Ureter (tissue), 1 donor: ENCODE measurements at regions not wholly inside any gene's neighbourhood (a gene's known extent, or its start where the extent isn't known, plus 50 kb on each side); places are given as distances from the start of the nearest gene placed in this dataset.
"Not testable (repeated sequence)": the region's sequence is repeated elsewhere in the genome, so short reads cannot be mapped to it uniquely, and the experiment has no call there.

Experiments used
- DNase-seq: peaks from one replicate; pipeline ENCODE4 v3.0.0-alpha.2; 2020; ENCODE audit warnings: low spot score
- donor health status: DM: yes; HTN: yes; CAD: no.

DNA sequence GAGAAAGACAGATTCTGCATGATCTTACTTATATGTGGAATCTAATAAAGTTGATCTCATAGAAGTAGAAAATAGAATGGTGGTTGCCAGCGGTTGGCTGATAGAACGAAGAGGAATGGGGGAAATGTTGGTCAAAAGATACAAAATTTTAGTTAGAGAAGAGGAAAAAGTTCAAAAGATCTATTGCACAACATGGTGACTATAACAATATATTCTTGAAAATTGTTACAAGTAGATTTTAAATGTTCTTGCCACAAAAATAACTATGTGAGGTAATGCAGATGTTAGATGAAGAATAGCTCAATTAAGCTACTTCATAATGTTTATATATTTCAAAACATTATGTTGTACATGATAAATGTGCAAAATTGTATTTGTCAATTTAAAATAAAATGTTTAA lies 112.3 kb upstream of the SMIM30 start:
- no peak for DNase-seq

DNA sequence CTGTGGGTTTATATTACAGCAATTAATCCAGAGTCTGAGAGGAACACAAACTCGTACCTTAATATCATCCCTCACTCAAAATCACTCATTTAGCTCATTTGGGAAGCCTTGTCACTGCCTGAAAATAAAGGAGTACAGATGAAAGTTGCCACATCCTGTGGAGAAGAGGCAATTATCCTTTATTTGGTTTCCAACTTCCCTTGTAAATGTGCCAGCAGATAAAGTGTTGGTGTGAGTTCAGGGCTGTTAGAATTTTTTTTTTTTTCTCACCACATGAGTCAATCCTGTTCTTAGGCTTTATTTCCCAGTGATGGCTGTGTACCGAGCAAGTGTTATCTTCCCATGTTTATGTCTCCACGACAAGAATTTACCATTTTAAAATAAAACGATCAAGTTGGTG lies 99.0 kb upstream of the SMIM30 start:
- DNase-seq = no peak

DNA sequence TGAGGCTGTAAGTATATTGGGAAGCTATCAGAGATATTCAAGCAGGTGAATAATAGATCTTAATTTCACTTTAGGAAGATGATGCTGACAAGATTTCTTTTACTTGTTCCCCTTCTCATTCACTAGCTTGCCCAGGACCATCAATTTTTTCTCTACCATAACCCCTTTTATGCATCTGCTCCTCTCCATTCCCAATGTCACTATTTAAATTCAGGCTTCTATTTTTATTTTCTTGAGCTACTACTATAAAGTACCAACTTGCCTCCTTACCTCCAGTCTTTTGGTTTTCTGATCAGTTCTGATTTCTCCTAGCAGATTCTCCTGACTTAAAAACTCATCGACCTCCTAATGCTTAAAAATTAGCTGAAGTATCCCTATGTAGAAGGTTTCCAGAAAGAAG lies 97.7 kb upstream of the SMIM30 start:
- DNase-seq = no peak

DNA sequence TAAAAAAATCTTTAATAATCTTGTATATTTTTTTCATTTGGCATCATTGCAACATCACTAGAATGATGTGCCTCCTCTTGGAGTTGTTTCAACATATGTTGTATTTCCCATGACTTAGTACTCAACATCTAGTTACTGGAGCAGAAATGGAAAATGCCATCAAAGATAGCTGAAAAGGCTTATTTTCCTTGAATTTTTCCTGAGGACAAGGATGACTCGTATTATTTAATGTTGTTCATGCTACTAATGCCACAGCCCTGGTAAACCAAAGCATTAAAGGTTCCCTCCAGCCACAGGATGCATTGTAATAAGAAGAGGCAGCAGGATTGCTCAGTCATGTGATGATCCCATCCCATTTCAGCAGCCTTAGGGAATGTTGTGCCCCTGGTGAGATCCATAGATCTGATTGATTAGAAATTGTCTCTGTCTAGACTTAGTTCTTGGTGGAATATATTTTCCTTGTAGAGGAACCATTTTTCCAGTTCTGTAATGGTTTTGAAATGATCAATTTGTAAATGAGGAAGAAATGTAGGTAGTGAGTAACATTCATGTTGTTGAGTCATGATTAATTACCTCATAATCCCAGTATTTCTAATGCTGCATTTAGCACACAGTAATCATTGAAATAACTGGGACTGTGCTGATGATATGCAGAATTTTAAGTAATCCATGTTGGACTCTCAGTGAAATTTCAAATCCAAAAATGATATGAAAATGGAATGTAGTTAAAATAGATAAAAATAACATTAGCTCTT lies 91.3 kb upstream of the SMIM30 start:
- no peak for DNase-seq

DNA sequence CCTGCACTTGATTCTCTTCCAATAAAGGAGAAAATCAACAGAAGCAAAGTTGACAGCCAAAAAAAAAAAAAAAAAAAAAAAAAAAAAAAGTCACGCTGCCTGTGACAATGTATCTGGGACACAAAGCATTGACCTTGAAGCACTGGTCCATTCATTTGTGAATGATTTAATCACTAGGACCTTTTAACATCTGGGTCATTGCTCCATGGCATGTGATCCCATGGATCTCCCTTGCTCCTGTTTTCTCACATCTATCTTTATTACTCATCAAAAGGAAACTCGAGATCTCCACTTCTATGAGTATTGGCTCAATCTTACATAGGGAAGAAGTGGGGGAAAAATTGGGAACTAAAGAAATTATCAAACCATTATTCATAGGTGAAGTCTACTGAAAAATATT lies 89.6 kb upstream of the SMIM30 start:
- DNase-seq = no peak

DNA sequence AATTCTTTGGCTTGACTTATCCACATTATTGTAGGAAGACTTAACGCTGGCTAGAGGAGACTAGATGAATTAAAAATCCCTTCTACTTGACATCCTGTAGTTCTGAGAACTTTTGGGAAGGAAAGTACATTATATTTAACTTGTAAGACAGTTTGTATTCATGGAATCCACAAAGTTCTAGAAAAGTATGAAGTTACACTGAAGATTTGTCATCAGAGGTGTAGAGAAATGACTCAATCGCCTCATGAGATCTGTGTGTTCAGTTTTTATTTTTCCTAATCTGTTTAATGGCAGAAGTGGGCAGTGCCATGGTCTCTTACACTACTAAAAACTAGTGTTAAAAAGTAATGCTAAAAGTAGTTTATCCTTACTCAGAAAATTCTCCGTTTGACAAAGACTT lies 89.1 kb upstream of the SMIM30 start:
- no peak for DNase-seq

DNA sequence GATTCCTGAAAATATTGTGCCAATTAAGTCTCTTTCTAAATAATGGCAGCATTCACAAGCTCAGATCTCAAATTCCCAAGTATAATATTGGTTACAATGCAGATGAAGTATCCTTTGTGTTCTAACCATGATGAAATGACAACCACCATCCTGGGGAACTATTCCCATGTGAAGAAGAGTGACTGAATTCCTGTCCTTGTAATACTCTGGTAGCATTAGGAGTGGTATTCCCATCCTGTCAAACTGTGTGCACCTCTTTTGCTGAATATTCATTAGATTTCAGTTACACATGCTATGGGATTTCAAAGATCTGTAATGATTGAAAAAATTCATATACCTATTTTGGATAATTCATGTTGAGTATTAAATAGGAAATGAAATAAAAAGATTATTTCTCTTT lies 86.1 kb upstream of the SMIM30 start:
- DNase-seq = no peak

DNA sequence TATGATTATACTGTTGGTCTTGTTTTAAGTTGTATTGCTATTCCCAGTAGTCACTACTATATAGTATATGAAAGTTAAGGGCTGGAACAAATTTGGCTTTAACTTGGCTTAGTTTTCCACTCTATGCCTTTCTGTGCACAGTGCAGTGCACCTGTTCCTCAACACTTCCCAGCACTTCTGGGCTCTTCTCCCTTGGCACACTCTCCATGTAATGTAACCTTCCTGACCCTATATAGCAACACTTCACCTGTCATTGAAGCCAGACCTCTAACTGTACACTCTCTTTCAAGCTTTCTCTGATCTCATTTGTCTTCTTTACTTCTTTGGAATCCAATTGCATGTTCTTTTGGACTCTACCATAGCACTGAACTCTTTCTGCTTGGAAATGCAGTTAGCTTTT lies 83.9 kb upstream of the SMIM30 start:
- no peak for DNase-seq

DNA sequence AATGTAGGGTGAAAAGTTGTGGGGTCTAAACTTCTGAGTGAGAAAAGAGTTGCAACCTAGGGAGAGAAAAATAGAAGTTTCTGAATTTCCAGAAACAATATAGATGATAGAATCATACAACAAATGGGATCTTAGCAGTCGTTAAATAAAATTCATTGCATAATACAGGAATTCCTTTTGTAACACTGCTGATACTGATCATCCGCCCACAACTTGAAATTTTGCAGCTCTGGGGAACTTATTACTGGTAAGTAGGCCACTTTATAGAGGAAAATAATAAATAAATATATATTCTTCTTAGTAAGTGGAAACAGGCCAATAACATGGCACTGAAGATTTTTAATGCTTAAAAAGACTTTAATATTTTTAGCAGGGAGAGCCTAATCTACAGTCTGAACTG lies 81.9 kb upstream of the SMIM30 start:
- DNase-seq = no peak

DNA sequence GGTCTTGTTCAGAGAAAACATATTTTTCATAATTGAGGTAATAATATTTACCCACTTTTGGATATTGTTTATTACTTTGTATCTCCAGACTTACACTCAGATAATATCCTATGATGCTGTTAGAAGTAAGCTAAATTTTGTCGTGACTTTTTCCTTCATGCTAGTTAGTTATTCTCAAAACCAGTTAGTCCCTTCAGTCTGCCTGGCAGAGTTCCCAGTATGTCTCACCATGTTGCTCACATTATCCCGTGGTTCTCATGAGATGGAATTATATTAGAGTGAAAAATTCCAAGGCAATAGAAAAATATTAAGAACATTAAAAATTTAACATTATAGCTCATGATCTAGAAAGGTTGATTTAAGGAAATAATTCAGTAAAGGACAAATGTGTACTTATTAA lies 81.5 kb upstream of the SMIM30 start:
- DNase-seq = no peak

DNA sequence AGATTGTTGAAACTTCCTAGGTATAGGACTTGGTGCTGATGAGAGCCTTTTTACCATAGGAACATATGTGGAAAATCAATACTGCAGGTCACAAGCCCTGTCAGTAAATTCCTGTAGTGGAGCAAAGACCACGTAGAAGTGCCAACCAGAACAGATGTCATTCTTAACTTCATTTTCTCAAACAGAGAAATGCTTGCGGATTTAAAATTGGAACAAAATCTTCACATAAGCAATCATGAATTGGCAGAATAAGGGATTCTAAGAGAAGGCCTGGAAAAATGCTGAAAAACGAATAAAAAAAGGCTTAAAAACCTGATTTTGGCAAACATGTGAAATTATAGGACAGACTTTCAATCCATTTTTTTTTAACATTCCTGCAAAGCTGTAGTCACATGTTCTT lies 80.8 kb upstream of the SMIM30 start:
- no peak for DNase-seq

DNA sequence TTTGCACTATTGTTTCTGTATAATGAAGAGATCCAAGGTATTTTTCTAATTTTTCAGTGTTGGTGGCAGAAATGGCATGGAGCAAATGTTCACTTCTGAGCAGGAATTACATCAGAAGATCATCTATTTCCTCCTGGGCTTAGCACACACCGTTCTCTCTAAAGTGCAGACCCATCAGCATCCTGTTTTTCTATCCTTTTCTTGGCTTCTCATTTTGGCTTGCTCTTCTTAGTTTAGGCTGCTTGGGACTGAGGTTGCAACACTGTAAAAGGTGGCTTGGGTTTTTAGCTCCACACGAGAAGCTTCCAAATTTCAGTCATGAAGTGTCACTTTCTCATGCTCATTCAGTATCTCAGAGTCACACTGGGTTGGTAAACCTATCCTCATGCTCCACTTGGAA lies 79.9 kb upstream of the SMIM30 start:
- no peak for DNase-seq

DNA sequence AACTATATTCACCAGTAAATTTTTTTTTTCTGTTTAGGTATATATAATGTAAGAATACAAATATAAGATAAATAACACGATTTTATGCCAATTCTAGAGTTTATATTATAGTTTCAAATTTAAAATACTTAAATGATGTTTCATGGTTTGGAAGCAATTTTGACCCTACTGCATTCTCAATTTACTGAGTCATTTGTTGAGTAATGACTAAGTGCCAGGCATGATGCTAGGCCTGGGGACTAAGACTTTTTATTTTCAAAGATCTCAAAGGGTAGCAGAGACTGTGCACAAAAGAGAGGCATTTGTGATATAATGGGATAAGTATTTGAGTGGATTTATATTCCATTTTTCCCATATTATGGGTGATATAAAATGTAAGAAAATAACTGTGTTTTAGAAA lies 78.9 kb upstream of the SMIM30 start:
- no peak for DNase-seq

DNA sequence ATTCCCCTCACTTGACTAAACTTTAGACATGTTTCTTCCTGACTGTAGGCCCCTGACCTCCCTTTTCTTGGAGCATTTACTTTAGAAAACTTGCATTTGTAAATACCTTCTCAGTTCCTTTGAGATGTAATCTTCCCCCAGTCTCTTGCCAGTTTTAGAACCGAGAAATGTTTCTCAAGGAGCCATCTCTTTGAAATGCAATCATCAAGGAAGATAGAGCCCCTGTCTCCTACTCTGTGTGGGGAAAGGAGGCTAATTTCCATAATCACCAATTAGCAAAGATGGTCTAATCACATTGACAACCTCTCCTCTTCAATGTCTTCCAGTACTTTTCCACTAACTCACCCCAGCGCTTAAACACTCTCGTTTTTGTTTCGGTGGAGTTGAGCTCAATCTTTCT lies 70.0 kb upstream of the SMIM30 start:
- DNase-seq = no peak

DNA sequence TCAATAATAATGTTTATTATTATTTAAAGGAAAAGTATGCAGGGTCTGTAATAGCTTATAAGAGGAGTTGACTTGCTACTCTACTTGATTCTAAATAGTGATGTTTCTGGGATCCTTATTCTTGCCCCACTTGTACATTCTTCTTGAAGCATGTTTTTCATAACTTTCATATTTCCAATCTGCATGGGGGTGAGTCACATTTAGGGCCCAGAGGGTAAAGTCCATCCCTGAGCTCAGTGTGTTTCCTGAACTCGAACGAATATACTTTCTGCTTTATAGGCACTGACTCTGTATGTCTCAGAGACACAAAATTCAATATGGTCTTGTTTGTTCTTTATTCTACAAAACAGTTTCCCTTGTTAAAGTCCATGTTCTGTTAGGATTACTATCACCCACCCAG lies 61.0 kb upstream of the SMIM30 start:
- DNase-seq = no peak

DNA sequence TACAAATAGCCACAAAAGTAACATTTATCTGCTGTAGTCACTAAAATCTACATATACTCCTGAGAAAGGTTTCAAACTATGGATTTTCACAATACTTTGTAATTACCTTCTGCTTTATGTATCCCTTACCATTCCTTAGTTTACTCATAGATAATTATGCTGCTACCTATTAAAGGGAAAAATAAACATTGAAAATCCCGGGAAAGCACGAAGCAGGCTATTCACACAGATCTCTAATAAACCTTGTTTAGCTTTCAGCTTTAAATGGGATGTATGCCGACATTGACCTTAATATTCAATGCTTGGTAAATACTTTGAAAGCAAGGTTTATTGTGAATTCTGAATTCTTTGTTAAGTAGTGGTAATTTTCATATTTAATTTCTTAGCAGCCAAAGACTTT lies 58.5 kb upstream of the SMIM30 start:
- DNase-seq = no peak

DNA sequence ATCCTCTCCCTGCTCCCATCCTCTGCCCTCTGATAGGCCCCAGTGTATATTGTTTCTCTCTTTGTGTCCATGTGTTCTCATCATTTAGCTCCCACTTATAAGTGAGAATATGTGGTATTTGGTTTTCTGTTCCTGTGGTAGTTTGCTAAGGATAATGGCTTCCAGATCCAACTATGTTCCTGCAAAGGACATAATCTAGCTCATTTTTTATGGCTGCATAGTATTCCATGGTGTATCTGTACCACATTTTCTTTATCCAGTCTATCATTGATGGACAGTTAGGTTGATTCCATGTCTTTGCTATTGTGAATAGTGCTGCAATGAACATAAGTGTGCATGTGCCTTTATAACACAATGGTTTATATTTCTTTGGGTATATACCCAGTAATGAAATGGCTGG lies 57.8 kb upstream of the SMIM30 start:
- DNase-seq = not testable (repeated sequence)

DNA sequence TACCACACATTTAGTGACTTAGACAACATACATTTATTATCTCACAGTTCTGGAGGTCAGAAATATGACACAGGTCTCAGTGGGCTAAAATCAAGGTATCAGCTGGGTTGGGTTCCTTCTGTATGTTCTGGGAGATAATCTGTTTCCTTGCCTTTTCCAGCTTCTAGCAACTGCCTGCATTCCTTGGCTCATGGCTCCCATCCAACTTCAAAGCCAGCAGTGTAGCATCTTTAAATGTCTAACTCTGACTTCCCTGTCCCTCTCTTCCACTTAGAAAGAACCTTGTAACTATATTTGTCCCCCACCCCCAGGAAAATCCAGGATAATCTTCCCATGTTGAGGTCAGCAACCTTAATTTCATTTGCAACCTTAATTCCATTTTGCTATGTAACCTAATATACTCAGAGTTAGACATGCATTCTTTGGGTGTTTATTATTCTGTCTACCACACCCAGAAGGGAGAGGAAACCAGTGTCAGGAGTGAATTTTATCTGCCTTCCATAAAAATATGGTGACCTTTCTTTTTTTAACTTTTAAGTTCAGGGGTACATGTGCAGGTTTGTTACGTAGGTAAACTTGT lies 57.3 kb upstream of the SMIM30 start:
- DNase-seq = no peak

DNA sequence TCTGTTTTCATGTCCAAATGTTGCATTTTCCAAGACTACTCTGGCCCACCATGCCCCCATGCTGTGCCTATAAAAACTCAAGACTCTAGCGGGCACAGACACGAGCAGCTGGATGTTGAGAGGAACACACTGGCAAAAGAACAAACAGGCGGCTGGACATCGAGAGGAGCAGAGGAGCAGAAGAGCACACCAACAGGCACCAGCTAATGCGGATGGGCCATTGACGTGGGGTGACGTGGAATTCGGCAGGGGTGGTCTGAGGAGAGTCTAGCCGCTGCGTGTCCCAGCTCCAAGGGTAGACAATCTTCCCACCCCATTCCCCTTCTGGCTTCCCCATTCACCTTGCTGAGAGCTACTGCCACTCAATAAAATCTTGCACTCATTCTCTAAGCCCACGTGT lies 54.4 kb upstream of the SMIM30 start:
- no peak for DNase-seq

DNA sequence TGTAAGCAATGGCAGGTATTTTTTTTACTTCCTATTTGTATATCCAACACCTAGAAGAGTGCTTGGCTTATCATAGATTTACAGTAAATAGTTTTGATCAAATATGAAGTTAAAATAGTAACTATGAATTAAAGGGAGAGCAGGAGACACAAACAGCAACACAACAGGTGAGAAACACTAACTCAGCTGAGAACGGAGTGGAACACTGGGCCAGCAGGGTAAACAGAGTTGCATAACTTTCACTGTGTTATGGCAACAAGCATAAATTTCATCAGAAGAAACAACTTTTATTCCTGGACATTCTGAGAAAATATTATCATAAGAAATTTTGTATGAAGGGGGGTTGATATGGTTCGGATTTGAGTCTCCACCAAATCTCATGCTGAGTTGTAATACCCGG lies 52.2 kb upstream of the SMIM30 start:
- no peak for DNase-seq
